ENCODE measurements at regions not wholly inside any gene's neighbourhood (a gene's known extent, or its start where the extent isn't known, plus 50 kb on each side); places are given as distances from the start of the nearest gene placed in this dataset.
"Not testable (repeated sequence)": the region's sequence is repeated elsewhere in the genome, so short reads cannot be mapped to it uniquely, and the experiment has no call there.

DNA sequence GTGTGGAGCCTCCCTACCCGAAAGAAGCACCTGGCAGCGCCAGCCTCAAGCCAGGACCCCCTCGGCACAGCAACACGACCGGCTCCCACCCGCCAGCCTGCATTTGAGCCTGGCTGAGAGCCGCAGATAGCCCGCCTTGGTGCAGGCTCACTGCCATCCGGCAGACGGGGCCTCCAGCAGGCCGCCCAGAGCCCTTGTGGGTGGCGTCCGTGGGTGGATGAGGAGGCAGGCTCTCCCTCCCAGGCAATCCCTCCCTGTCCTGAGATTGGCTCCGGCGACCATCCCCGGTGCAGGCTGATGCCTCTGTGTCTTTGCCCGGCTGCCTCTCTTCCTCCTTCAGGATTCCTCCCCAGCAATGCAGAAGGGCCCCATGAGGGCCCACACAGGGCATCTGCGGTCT is 1527.9 kb downstream of the BRD1 start:
- H3K9me3 ChIP-seq: no peaks in the 10 kb centered on the region
- TF ChIP-seq POLR2A (IDR thresholded peaks at IDR 0.05) (no peak), CTCF (IDR thresholded peaks at IDR 0.05) (no peak), EP300 (IDR thresholded peaks at IDR 0.05) (no peak)
- no peaks in the 10 kb centered on the region for H3K36me3 ChIP-seq
- no peaks in the 10 kb centered on the region for H3K4me1 ChIP-seq
- H3K4me3 ChIP-seq: no peak overlapping the region
- H3K27me3 ChIP-seq: no peaks in the 10 kb centered on the region
- no peak for DNase-seq (ENCODE audit: low spot score in 2 of 2)
- 89 to 91% methylated on average over 17 to 18 of the region's 18 CpGs for WGBS, 2 donors
- H3K27ac ChIP-seq: no peak overlapping the region

GRCh38 chr22:48299124-48299523 is 1528.5 kb downstream of the BRD1 start:
- TF ChIP-seq EP300 (IDR thresholded peaks at IDR 0.05): no peak
- no peak for TF ChIP-seq CTCF (IDR thresholded peaks at IDR 0.05)
- TF ChIP-seq POLR2A (IDR thresholded peaks at IDR 0.05): no peak
- 76 to 85% methylated on average over 8 of the region's 8 CpGs for WGBS, 2 donors
- H3K9me3 ChIP-seq: no peaks in the 10 kb centered on the region

DNA sequence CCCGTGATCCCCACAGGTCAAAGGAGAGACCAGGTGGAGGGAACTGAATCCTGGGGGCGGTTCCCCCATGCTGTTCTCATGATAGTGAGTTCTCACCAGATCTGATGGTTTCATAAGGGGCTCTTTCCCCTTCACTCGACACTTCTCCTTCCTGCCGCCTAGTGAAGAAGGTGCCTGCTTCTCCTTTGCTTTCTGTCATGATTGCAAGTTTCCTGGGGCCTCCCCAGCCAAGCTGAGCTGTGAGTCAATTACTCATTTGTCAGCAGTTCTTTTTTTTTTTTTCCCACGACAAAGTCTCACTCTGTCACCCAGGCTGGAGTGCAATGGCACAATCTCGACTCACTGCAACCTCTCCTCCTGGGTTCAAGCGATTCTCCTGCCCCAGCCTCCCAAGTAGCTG is 1530.4 kb downstream of the BRD1 start:
- H3K27ac ChIP-seq: no peak overlapping the region
- H3K27me3 ChIP-seq: no peaks in the 10 kb centered on the region
- TF ChIP-seq EP300 (IDR thresholded peaks at IDR 0.05) (no peak), CTCF (IDR thresholded peaks at IDR 0.05) (no peak), POLR2A (IDR thresholded peaks at IDR 0.05) (no peak)
- no peaks in the 10 kb centered on the region for H3K4me1 ChIP-seq
- no peak for DNase-seq (ENCODE audit: low spot score in 2 of 2)
- peaks cover 0 to 4% (median 0%) of the 10 kb centered on the region in 4 donors for H3K9me3 ChIP-seq
- H3K36me3 ChIP-seq: no peaks in the 10 kb centered on the region
- WGBS, 2 donors: 63 to 66% methylated on average over 7 of the region's 7 CpGs
- H3K4me3 ChIP-seq: no peak overlapping the region

More at GRCh38 chr22:48299124-48299523, 1528.5 kb downstream of the BRD1 start:
- H3K4me3 ChIP-seq: no peak overlapping the region
- H3K27ac ChIP-seq: no peak overlapping the region
- H3K4me1 ChIP-seq: no peaks in the 10 kb centered on the region
- no peaks in the 10 kb centered on the region for H3K27me3 ChIP-seq
- DNase-seq (ENCODE audit: low spot score in 2 of 2): no peak
- H3K36me3 ChIP-seq: no peaks in the 10 kb centered on the region

- H3K9me3 ChIP-seq: peaks cover 0 to 14% (median 0%) of the 10 kb centered on the region in 4 donors
- not testable (repeated sequence) for H3K27ac ChIP-seq; H3K4me3 ChIP-seq; H3K27me3 ChIP-seq; DNase-seq (ENCODE audit: low spot score in 2 of 2); H3K4me1 ChIP-seq; H3K36me3 ChIP-seq
- 35 to 44% methylated on average over 2 of the region's 2 CpGs for WGBS, 2 donors
Measured at GRCh38 chr22:48289954-48290353, 1527.5 kb downstream of the TBC1D22A start.

GRCh38 chr22:48288376-48288940 is 1526.0 kb downstream of the TBC1D22A start:
- no peak for DNase-seq (ENCODE audit: low spot score in 2 of 2)
- H3K36me3 ChIP-seq: no peaks in the 10 kb centered on the region
- H3K9me3 ChIP-seq: peaks cover 0 to 14% (median 0%) of the 10 kb centered on the region in 4 donors
- no peaks in the 10 kb centered on the region for H3K4me1 ChIP-seq
- H3K27me3 ChIP-seq: no peaks in the 10 kb centered on the region
- WGBS, 2 donors: 29% methylated on average over 3 of the region's 3 CpGs
- H3K4me3 ChIP-seq: no peak overlapping the region
- H3K27ac ChIP-seq: no peak overlapping the region
- TF ChIP-seq POLR2A (IDR thresholded peaks at IDR 0.05) (no peak), CTCF (IDR thresholded peaks at IDR 0.05) (no peak), EP300 (IDR thresholded peaks at IDR 0.05) (no peak)

- WGBS, 2 donors: 56 to 58% methylated on average over 5 of the region's 5 CpGs
- no peak overlapping the region for H3K27ac ChIP-seq
- H3K4me1 ChIP-seq: no peaks in the 10 kb centered on the region
- TF ChIP-seq EP300 (IDR thresholded peaks at IDR 0.05) (no peak), POLR2A (IDR thresholded peaks at IDR 0.05) (no peak), CTCF (IDR thresholded peaks at IDR 0.05) (no peak)
- H3K36me3 ChIP-seq: no peaks in the 10 kb centered on the region
- H3K27me3 ChIP-seq: no peaks in the 10 kb centered on the region
- H3K9me3 ChIP-seq: peaks cover 0 to 8% (median 0%) of the 10 kb centered on the region in 4 donors
- no peak for DNase-seq (ENCODE audit: low spot score in 2 of 2)
- H3K4me3 ChIP-seq: no peak overlapping the region
Measured at GRCh38 chr22:48287031-48287430, 1524.6 kb downstream of the TBC1D22A start.

All from tibial nerve (tissue), 4 donors.